GM12878 (cell line): ENCODE measurements at regions not wholly inside any gene's neighbourhood (a gene's known extent, or its start where the extent isn't known, plus 50 kb on each side); places are given as distances from the start of the nearest gene placed in this dataset.

Experiments
- ATAC-seq: fragments of 200-7000 bp; cut with Tn5 transposase; 3 replicates; pipeline ENCODE4 v1.9.1; 2020; ENCODE audit warnings: mild to moderate bottlenecking, moderate library complexity
- BruUV-seq: library from RNA; stranded (reverse); fragments of 400-500 nt; replicated peaks from 2 replicates; lab custom pipeline; 2021; lab: Mats Ljungman, UMichigan
- CTCF ChIA-PET: fragments of 300-600 bp; sonication (Branson Sonifier 250); formaldehyde crosslinking; extraction: SDS; loops from one replicate; lab custom pipeline; 2021; ENCODE audit warnings: inconsistent platforms; lab: Yijun Ruan, JAX
- POLR2A ChIA-PET: fragments of 350-600 bp; formaldehyde crosslinking; extraction: SDS; loops from one replicate; lab custom pipeline; 2021; ENCODE audit warnings: inconsistent platforms; lab: Charles Lee
- RAD21 ChIA-PET: fragments of 300-600 bp; sonication (Branson Sonifier 250); formaldehyde crosslinking; loops from one replicate; lab custom pipeline; 2023; ENCODE audit warnings: antibody characterized with exemption; ENCODE audit not compliant: unreplicated experiment; lab: Charles Lee
- SMC1A ChIA-PET: fragments of 300-600 bp; sonication (Branson Sonifier 250); formaldehyde crosslinking; loops from one replicate; lab custom pipeline; 2023; ENCODE audit not compliant: unreplicated experiment, uncharacterized antibody; lab: Charles Lee
- DNase-seq: peaks from one replicate; pipeline ENCODE4 v3.0.0-alpha.2; 2011; ENCODE audit warnings: low read depth, low spot score
- FAIRE-seq: peaks from 3 replicates; lab custom pipeline; 2011; peaks lifted over from hg19 to GRCh38; lab: Jason Lieb, UNC
- H2AFZ ChIP-seq: 2 replicates; pipeline ENCODE4 v1.6.0; 2011; ENCODE audit warnings: low read depth, low read length, control low read depth; ENCODE audit not compliant: control insufficient read depth
- H3K27ac ChIP-seq: 2 replicates; pipeline ENCODE4 v1.5.1; 2011; ENCODE audit warnings: control low read depth; ENCODE audit not compliant: control insufficient read depth, insufficient read depth
- H3K27me3 ChIP-seq, 2 experiments: replicated peaks in 1 of 2; 2 replicates each; pipeline versions ENCODE4 v1.6.0 to v1.6.1; 2011; ENCODE audit warnings: low read length in 1 of 2; ENCODE audit not compliant: control insufficient read depth in 2 of 2, insufficient read depth in 2 of 2
- H3K36me3 ChIP-seq, 2 experiments: 2 replicates each; pipeline ENCODE4 v1.5.1; 2011; ENCODE audit warnings: low read length in 1 of 2; ENCODE audit not compliant: control insufficient read depth in 2 of 2, insufficient read depth in 2 of 2
- H3K4me1 ChIP-seq: 2 replicates; pipeline ENCODE4 v1.6.1; 2011; ENCODE audit warnings: mild to moderate bottlenecking, low read length, moderate library complexity, mixed read lengths; ENCODE audit not compliant: control insufficient read depth, insufficient read depth
- H3K4me2 ChIP-seq: 2 replicates; pipeline ENCODE4 v1.6.0; 2011; ENCODE audit warnings: control low read depth; ENCODE audit not compliant: control insufficient read depth, insufficient read depth
- H3K4me3 ChIP-seq: fragments of 200-600 bp; sonication (generic); 2 replicates; pipeline ENCODE4 v1.5.1; 2016
- H3K79me2 ChIP-seq: 2 replicates; pipeline ENCODE4 v1.6.0; 2011; ENCODE audit warnings: low read length; ENCODE audit not compliant: control insufficient read depth, insufficient read depth
- H3K9ac ChIP-seq: 2 replicates; pipeline ENCODE4 v1.8.0; 2011; ENCODE audit warnings: low read length, control low read depth, mixed read lengths; ENCODE audit not compliant: control insufficient read depth, insufficient read depth
- H3K9me3 ChIP-seq: replicated peaks from 3 replicates; pipeline ENCODE4 v1.5.1; 2011; ENCODE audit warnings: mild to moderate bottlenecking, low read length; ENCODE audit not compliant: control insufficient read depth, insufficient read depth
- H4K20me1 ChIP-seq: 2 replicates; pipeline ENCODE4 v1.6.0; 2011; ENCODE audit not compliant: control insufficient read depth, insufficient read depth
- CHD2 ChIP-seq: IDR thresholded peaks from 2 replicates; pipeline ENCODE4 v1.6.1; 2011; ENCODE audit warnings: low read depth, low read length, improper control_type of control experiment, borderline replicate concordance
- CTCF ChIP-seq, 3 experiments: IDR thresholded peaks in 2 of 3; conservative IDR thresholded peaks in 1 of 3; 2 replicates each; pipeline ENCODE4 v1.5.1; 2011; ENCODE audit warnings: low read depth in 3 of 3, low read length in 3 of 3, mild to moderate bottlenecking in 3 of 3, control low read depth in 2 of 3, moderate library complexity in 2 of 3, inconsistent platforms in 1 of 3, mixed read lengths in 1 of 3; ENCODE audit not compliant: control insufficient read depth in 2 of 3, insufficient read depth in 1 of 3; ENCODE audit errors: extremely low read depth in 1 of 3
- HDAC2 ChIP-seq: fragments of 200-600 bp; sonication (generic); IDR thresholded peaks from 2 replicates; pipeline ENCODE4 v1.6.1; 2017
- SPI1 ChIP-seq: IDR thresholded peaks from 2 replicates; pipeline ENCODE4 v1.6.1; 2011; ENCODE audit warnings: low read depth, mild to moderate bottlenecking, low read length, moderate library complexity, borderline replicate concordance; ENCODE audit not compliant: insufficient read depth
- WGBS: methylation state at CpG from one replicate; pipeline ENCODE4 v1.1.6; 2016; ENCODE audit warnings: low lambda C conversion rate; ENCODE audit not compliant: insufficient replicate concordance, insufficient coverage; ENCODE audit errors: missing lambda C conversion rate; 5-methylcytosine and 5-hydroxymethylcytosine counted together
- in situ Hi-C: fragments of 300-500 bp; cut with MboI; formaldehyde crosslinking; loops from 9 replicates; pipeline ENCODE4 v1.14.3; 2018; ENCODE audit warnings: mixed read lengths
- intact Hi-C: fragments of 100-400 bp; cut with micrococcal nuclease; formaldehyde crosslinking; loops from one replicate; pipeline ENCODE4 v1.14.2; 2022; ENCODE audit not compliant: unreplicated experiment

DNA sequence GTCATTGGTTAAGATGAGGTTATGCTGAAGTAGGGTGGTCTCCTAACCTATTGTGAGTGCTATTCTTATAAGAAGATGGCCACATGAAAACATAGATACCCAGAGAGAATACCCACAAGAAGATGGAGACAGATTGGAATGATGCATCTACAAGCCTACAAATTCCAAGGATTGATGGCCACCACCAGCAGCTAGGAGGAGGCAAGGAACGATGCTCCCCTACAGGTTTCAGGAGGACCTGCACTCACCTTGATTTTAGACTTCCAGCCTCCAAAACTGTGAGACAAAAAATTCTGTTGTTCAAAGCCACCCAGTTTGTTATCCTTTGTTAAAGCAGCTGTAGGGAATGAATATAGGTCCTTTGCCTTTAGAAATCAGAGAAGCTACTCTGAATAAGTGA lies 227.4 kb downstream of the NEDD1 start:
- intact Hi-C loops, result no loop called here
- in situ Hi-C loops, result no loop called here
- H3K4me1 ChIP-seq, result no peaks in the 10 kb centered on the region
- no peaks in the 10 kb centered on the region for H3K79me2 ChIP-seq
- no peaks in the 10 kb centered on the region for H3K9me3 ChIP-seq
- no peak overlapping the region for H3K27ac ChIP-seq
- 50% methylated on average over 1 of the region's 1 CpG for WGBS
- ChIA-PET RAD21 (no interaction called here), CTCF (no interaction called here), SMC1A (no interaction called here), POLR2A (no interaction called here)
- no peak for TF ChIP-seq CHD2
- TF ChIP-seq CTCF (IDR thresholded peaks at IDR 0.05 in 2 of 3, conservative IDR thresholded peaks at IDR 0.05 in 1 of 3; ENCODE audit: control insufficient read depth in 2 of 3, extremely low read depth in 1 of 3, insufficient read depth in 1 of 3, low read depth in 3 of 3, low read length in 3 of 3), result peak in 1 of 3 experiments; percentile 29; a peak in 1 of 6 replicates
- no TSS peak for BruUV-seq
- no peak overlapping the region for H3K4me3 ChIP-seq
- H2AFZ ChIP-seq, result no peak overlapping the region
- no peak overlapping the region for H3K4me2 ChIP-seq
- no peaks in the 10 kb centered on the region for H3K27me3 ChIP-seq
- no peaks in the 10 kb centered on the region; the same call in 1 of the 2 replicates for H4K20me1 ChIP-seq
- no peak overlapping the region for H3K9ac ChIP-seq
- FAIRE-seq, result no peak
- H3K36me3 ChIP-seq, result no peaks in the 10 kb centered on the region
- no peak for DNase-seq
- no peak for ATAC-seq

GRCh38 chr12:97140355-97140754 lies 233.3 kb downstream of the NEDD1 start:
- POLR2A ChIA-PET, result no interaction called here
- no TSS peak for BruUV-seq
- ATAC-seq, result peak; percentile 74

More at GRCh38 chr12:97140355-97140754, 233.3 kb downstream of the NEDD1 start:
- Histone ChIP-seq H3K27me3 (no peaks in the 10 kb centered on the region), H2AFZ (no peak overlapping the region), H4K20me1 (no peaks in the 10 kb centered on the region), H3K4me2 (no peak overlapping the region), H3K9ac (no peak overlapping the region), H3K27ac (no peak overlapping the region), H3K4me3 (no peak overlapping the region), H3K9me3 (no peaks in the 10 kb centered on the region), H3K79me2 (no peaks in the 10 kb centered on the region), H3K4me1 (no peaks in the 10 kb centered on the region), H3K36me3 (no peaks in the 10 kb centered on the region)
- intact Hi-C loops (no loop called here), in situ Hi-C loops (loop anchor here (10.0 kb wide), 1 partner anchor 1254 kb away; no protein-coding TSS in a partner anchor)
- 28% methylated on average over 4 of the region's 4 CpGs for WGBS
- CTCF ChIA-PET, result interaction anchor here (0.9 to 1.2 kb wide), 2 partner anchors 9 to 13 kb away, joined by 3 to 6 read pairs; no protein-coding TSS in a partner anchor
- RAD21 ChIA-PET, result no interaction called here
- DNase-seq (peak; percentile 11), FAIRE-seq (no peak)
- SMC1A ChIA-PET, result interaction anchor here (0.7 to 1.2 kb wide), 2 partner anchors 9 to 10 kb away, joined by 3 to 4 read pairs; no protein-coding TSS in a partner anchor
- TF ChIP-seq SPI1 (peak; percentile 34; the same call in 1 of the 2 replicates), HDAC2 (no peak)
